Sigmoid colon (tissue), 6 donors: ENCODE measurements at regions not wholly inside any gene's neighbourhood (a gene's known extent, or its start where the extent isn't known, plus 50 kb on each side); places are given as distances from the start of the nearest gene placed in this dataset.

Experiments
- DNase-seq: peaks from one replicate; pipeline ENCODE4 v3.0.0-alpha.2; 2019
- H3K27ac ChIP-seq, 4 donors: fragments of 200-600 bp; sonication (generic); one replicate each; pipeline ENCODE4 v1.5.1; 2016 to 2019; ENCODE audit warnings: mild to moderate bottlenecking in 1 of 4
- H3K27me3 ChIP-seq, 3 donors: fragments of 200-600 bp; sonication (generic); one replicate each; pipeline ENCODE4 v1.5.1; 2019; ENCODE audit warnings: mild to moderate bottlenecking in 1 of 3
- H3K36me3 ChIP-seq, 4 donors: fragments of 200-600 bp; sonication (generic); one replicate each; pipeline ENCODE4 v1.5.1; 2016 to 2019
- H3K4me1 ChIP-seq, 4 donors: fragments of 200-600 bp; sonication (generic); one replicate each; pipeline ENCODE4 v1.5.1; 2017 to 2019
- H3K4me3 ChIP-seq, 4 donors: fragments of 200-600 bp; sonication (generic); one replicate each; pipeline ENCODE4 v1.5.1; 2017 to 2019; ENCODE audit warnings: mild to moderate bottlenecking in 2 of 4, moderate library complexity in 1 of 4
- H3K9me3 ChIP-seq, 4 donors: fragments of 200-600 bp in 3 of 4; sonication (generic) in 3 of 4; one replicate each; pipeline versions ENCODE4 v1.5.1 to v1.6.1; 2013 to 2019
- EP300 ChIP-seq, 4 donors: sonication (generic); formaldehyde crosslinking; IDR thresholded peaks; one replicate each; pipeline ENCODE4 v1.6.1; 2017; ENCODE audit warnings: antibody characterized with exemption in 4 of 4
- POLR2A ChIP-seq, 2 donors: fragments of 450-650 bp; IDR thresholded peaks; one replicate each; pipeline ENCODE4 v1.6.1; 2016; ENCODE audit warnings: antibody characterized with exemption in 2 of 2, mild to moderate bottlenecking in 2 of 2, moderate library complexity in 2 of 2
- POLR2AphosphoS5 ChIP-seq, 4 donors: sonication (generic); formaldehyde crosslinking; IDR thresholded peaks; one replicate each; pipeline ENCODE4 v1.6.1; 2017; ENCODE audit warnings: antibody characterized with exemption in 4 of 4
- WGBS, 2 donors: extraction: QIAGEN DNeasy Blood & Tissue Kit; methylation state at CpG; one replicate each; pipeline ENCODE4 v1.1.7; 2013; 5-methylcytosine and 5-hydroxymethylcytosine counted together
- intact Hi-C: fragments of 100-400 bp; cut with DNase I; formaldehyde crosslinking; loops from one replicate; pipeline ENCODE4 v1.15.1; 2023
- TF ChIP-seq, protein P1 (sequence below), 4 experiments: fragments of 450-650 bp in 3 of 4; fragments of 200-600 bp in 1 of 4; IDR thresholded peaks; one replicate each; pipeline ENCODE4 v1.5.1; 2016 to 2019; ENCODE audit warnings: antibody characterized with exemption in 4 of 4, mild to moderate bottlenecking in 3 of 4, moderate library complexity in 2 of 4
- donor health status: healthy with polysubstance abuse.
- donor health status: healthy.

DNA sequence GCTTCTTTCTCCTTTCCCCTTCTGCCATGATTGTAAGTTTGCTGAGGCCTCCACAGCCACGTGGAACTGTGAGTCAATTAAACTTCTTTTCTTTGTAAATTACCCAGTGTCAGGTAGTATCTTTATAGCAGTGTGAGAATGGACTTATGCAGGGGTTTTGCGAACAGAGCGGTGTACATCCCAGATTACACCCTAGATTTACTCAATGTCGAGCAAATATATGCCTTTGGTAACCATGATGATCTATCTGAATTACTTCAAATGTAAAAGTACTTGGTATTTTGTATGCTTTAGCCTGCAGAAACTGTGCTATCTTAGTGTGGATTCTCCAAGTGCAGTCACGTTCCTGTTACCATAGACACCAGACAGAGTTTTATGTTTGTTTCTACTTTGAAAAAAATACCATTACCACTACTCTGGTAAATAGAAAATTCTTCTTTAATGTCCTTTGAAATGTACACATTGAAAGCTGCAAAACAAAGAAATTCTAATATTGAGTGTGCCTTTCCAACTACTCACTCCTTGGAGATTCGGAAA is 510.4 kb upstream of the ARGLU1 start:
- H3K4me3 ChIP-seq: no peak overlapping the region
- no peaks in the 10 kb centered on the region for H3K9me3 ChIP-seq
- no peaks in the 10 kb centered on the region for H3K36me3 ChIP-seq
- no peak overlapping the region for H3K27ac ChIP-seq
- intact Hi-C loops: no loop called here
- 64 to 74% methylated on average over 6 of the region's 6 CpGs for WGBS, 2 donors
- H3K4me1 ChIP-seq: peaks cover 0 to 4% (median 0%) of the 10 kb centered on the region in 4 donors
- no peaks in the 10 kb centered on the region for H3K27me3 ChIP-seq
- TF ChIP-seq POLR2A (IDR thresholded peaks at IDR 0.05) (no peak), POLR2AphosphoS5 (IDR thresholded peaks at IDR 0.05) (no peak), EP300 (IDR thresholded peaks at IDR 0.05) (no peak)
- TF ChIP-seq, protein P1, sequence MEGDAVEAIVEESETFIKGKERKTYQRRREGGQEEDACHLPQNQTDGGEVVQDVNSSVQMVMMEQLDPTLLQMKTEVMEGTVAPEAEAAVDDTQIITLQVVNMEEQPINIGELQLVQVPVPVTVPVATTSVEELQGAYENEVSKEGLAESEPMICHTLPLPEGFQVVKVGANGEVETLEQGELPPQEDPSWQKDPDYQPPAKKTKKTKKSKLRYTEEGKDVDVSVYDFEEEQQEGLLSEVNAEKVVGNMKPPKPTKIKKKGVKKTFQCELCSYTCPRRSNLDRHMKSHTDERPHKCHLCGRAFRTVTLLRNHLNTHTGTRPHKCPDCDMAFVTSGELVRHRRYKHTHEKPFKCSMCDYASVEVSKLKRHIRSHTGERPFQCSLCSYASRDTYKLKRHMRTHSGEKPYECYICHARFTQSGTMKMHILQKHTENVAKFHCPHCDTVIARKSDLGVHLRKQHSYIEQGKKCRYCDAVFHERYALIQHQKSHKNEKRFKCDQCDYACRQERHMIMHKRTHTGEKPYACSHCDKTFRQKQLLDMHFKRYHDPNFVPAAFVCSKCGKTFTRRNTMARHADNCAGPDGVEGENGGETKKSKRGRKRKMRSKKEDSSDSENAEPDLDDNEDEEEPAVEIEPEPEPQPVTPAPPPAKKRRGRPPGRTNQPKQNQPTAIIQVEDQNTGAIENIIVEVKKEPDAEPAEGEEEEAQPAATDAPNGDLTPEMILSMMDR (IDR thresholded peaks at IDR 0.05): no peak
- DNase-seq: no peak

DNA sequence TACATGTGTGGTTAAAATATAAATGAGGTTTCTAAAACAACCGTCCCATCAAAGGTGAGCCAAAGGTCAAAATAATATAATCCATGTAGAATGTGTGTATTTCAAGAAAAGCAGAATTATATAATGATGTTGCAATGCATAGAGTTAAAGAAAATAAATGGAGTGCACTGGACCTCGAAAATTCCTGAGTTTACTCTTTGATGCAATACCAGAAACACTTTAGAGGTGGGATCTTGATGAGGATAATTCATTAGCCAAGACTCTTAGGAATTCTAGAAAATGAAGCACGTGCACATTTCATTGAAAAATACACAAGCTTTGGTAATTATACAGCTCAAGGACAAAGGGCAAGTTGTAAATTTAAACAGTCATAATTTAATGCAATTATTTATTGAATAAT is 508.9 kb upstream of the ARGLU1 start:
- Histone ChIP-seq H3K4me3 (no peak overlapping the region), H3K36me3 (no peaks in the 10 kb centered on the region), H3K4me1 (peaks cover 0 to 4% (median 0%) of the 10 kb centered on the region in 4 donors), H3K9me3 (no peaks in the 10 kb centered on the region), H3K27ac (no peak overlapping the region), H3K27me3 (no peaks in the 10 kb centered on the region)
- TF ChIP-seq POLR2AphosphoS5 (IDR thresholded peaks at IDR 0.05): no peak
- no peak for TF ChIP-seq POLR2A (IDR thresholded peaks at IDR 0.05)
- TF ChIP-seq, protein P1 (IDR thresholded peaks at IDR 0.05): no peak
- TF ChIP-seq EP300 (IDR thresholded peaks at IDR 0.05): no peak
- 30 to 69% methylated on average over 3 of the region's 3 CpGs for WGBS, 2 donors
- no peak for DNase-seq
- intact Hi-C loops: no loop called here

DNA sequence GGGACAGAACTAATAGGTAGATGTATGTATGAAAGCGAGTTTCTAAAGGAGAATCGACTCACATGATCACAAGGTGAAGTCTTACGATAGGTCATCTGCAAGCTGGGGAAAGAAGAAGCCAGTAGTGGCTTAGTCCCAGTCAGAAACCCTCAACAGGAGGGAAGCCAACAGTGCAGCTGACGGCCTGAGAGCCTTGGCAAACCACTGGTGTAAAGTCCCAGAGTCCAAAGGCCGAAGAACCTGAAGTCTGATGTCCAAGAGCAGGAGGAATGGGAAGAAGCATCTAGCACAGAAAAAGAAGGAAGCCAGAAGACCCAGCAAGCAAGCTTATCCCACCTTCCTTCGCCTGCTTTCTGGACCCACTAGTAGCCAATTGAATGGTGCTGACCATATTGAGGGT is 507.6 kb upstream of the ARGLU1 start:
- WGBS, 2 donors: 86 to 87% methylated on average over 6 of the region's 6 CpGs

DNA sequence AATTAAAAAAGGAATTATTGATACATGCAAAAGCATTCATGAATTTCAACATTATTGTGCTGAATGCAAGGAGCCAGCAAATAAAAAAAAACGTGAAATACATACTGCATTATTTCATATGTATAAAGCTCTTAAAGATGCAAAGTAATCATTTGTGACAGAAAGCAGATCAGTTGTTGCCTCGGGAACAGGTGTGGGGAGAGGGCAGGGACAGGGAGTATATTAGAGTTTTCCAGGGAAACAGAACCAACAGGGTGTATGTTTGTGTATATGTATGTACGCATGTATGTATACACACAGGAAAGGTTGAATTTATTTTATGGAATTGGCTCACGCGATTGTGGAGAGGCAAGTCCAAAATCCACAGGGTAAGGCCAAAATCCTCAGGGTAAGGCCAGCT is 502.9 kb upstream of the ARGLU1 start:
- TF ChIP-seq EP300 (IDR thresholded peaks at IDR 0.05): no peak
- TF ChIP-seq POLR2A (IDR thresholded peaks at IDR 0.05): no peak
- TF ChIP-seq, protein P1 (IDR thresholded peaks at IDR 0.05): no peak
- no peak for TF ChIP-seq POLR2AphosphoS5 (IDR thresholded peaks at IDR 0.05)
- Histone ChIP-seq H3K27me3 (no peaks in the 10 kb centered on the region), H3K36me3 (no peaks in the 10 kb centered on the region), H3K4me3 (no peak overlapping the region), H3K4me1 (no peaks in the 10 kb centered on the region), H3K27ac (no peak overlapping the region), H3K9me3 (no peaks in the 10 kb centered on the region)
- no peak for DNase-seq
- intact Hi-C loops: no loop called here
- WGBS, 2 donors: 49 to 61% methylated on average over 5 of the region's 5 CpGs

More for the DNA sequence above, 507.6 kb upstream of the ARGLU1 start:
- no peaks in the 10 kb centered on the region for H3K27me3 ChIP-seq
- no peak for TF ChIP-seq EP300 (IDR thresholded peaks at IDR 0.05)
- TF ChIP-seq POLR2AphosphoS5 (IDR thresholded peaks at IDR 0.05): no peak
- TF ChIP-seq, protein P1 (IDR thresholded peaks at IDR 0.05): no peak
- no peak for TF ChIP-seq POLR2A (IDR thresholded peaks at IDR 0.05)
- no peak overlapping the region for H3K27ac ChIP-seq
- intact Hi-C loops: no loop called here
- no peaks in the 10 kb centered on the region for H3K9me3 ChIP-seq
- H3K36me3 ChIP-seq: no peaks in the 10 kb centered on the region
- peaks cover 0 to 4% (median 0%) of the 10 kb centered on the region in 4 donors for H3K4me1 ChIP-seq
- H3K4me3 ChIP-seq: no peak overlapping the region
- DNase-seq: no peak
